K562 (cell line): ENCODE measurements at regions not wholly inside any gene's neighbourhood (a gene's known extent, or its start where the extent isn't known, plus 50 kb on each side); places are given as distances from the start of the nearest gene placed in this dataset.

Experiments used
- ATAC-seq: fragments of 200-7000 bp; cut with Tn5 transposase; 3 replicates; pipeline ENCODE4 v1.9.1; 2020; ENCODE audit warnings: moderate library complexity
- BruUV-seq: library from RNA; stranded (reverse); fragments of 400-500 nt; replicated peaks from 2 replicates; lab custom pipeline; 2021; lab: Mats Ljungman, UMichigan
- CTCF ChIA-PET: fragments of 300-600 bp; formaldehyde crosslinking; extraction: SDS; loops from one replicate; lab custom pipeline; 2021; ENCODE audit warnings: low intra/inter-chr PET ratio; lab: Yijun Ruan, JAX
- POLR2A ChIA-PET: fragments of 300-600, 350-650 bp; sonication (Branson Sonifier 250); formaldehyde crosslinking; extraction: SDS; loops from one replicate; lab custom pipeline; 2021; ENCODE audit warnings: antibody characterized with exemption, inconsistent platforms; lab: Yijun Ruan, JAX
- DNase-seq, 4 experiments: peaks; one replicate each; pipeline versions ENCODE4 v3.0.0 to v3.0.0-alpha.2; 2011 to 2018; ENCODE audit warnings: low spot score in 3 of 4, mixed read lengths in 3 of 4; ENCODE audit errors: extremely low read depth in 1 of 4
- FAIRE-seq: peaks from 2 replicates; lab custom pipeline; 2011; peaks lifted over from hg19 to GRCh38; lab: Jason Lieb, UNC
- H2AFZ ChIP-seq: 2 replicates; pipeline ENCODE4 v1.6.0; 2011; ENCODE audit warnings: low read depth, low read length, control low read depth, inconsistent platforms
- H3K27ac ChIP-seq: fragments of 200-600 bp; 3 replicates; pipeline ENCODE4 v1.8.0; 2011; ENCODE audit warnings: low read depth, mild to moderate bottlenecking, control low read depth, inconsistent platforms, low read length, moderate library complexity, mixed read lengths; ENCODE audit errors: extremely low read depth
- H3K27me3 ChIP-seq, 2 experiments: fragments of 300-600 bp in 1 of 2; 2 replicates in 1 of 2; 3 replicates in 1 of 2; pipeline versions ENCODE4 v1.6.0 to v1.8.0; 2011; ENCODE audit warnings: inconsistent platforms in 2 of 2, low read length in 2 of 2, mild to moderate bottlenecking in 1 of 2, mixed read lengths in 1 of 2, moderate library complexity in 1 of 2; ENCODE audit not compliant: control insufficient read depth in 2 of 2, insufficient read depth in 2 of 2
- H3K36me3 ChIP-seq: fragments of 300-600 bp; 3 replicates; pipeline ENCODE4 v1.8.0; 2011; ENCODE audit warnings: mild to moderate bottlenecking, low read length, inconsistent platforms; ENCODE audit not compliant: control insufficient read depth, insufficient read depth
- H3K4me1 ChIP-seq, 2 experiments: fragments of 200-600 bp in 1 of 2; replicated peaks in 1 of 2; 2 replicates in 1 of 2; 3 replicates in 1 of 2; pipeline versions ENCODE4 v1.5.1 to v1.8.0; 2011; ENCODE audit warnings: inconsistent platforms in 2 of 2, low read length in 2 of 2, mild to moderate bottlenecking in 1 of 2, mixed read lengths in 1 of 2, moderate library complexity in 1 of 2; ENCODE audit not compliant: control insufficient read depth in 2 of 2, insufficient read depth in 2 of 2
- H3K4me2 ChIP-seq: 2 replicates; pipeline ENCODE4 v1.6.1; 2011; ENCODE audit warnings: low read length, control low read depth, inconsistent platforms, mixed read lengths; ENCODE audit not compliant: insufficient read depth
- H3K4me3 ChIP-seq: fragments of 200-600 bp; sonication (generic), shearing (Covaris generic); 2 replicates; pipeline ENCODE4 v1.5.1; 2016; ENCODE audit warnings: control low read depth, inconsistent platforms
- H3K79me2 ChIP-seq: fragments of 200-600 bp; 3 replicates; pipeline ENCODE4 v1.8.0; 2011; ENCODE audit warnings: low read length, inconsistent platforms; ENCODE audit not compliant: control insufficient read depth, insufficient read depth
- H3K9ac ChIP-seq, 2 experiments: 2 replicates each; pipeline versions ENCODE4 v1.6.0 to v1.6.1; 2011; ENCODE audit warnings: low read depth in 2 of 2, low read length in 2 of 2, control low read depth in 1 of 2, inconsistent platforms in 1 of 2, mild to moderate bottlenecking in 1 of 2, mixed read lengths in 1 of 2; ENCODE audit not compliant: insufficient read depth in 1 of 2
- H3K9me1 ChIP-seq: one replicate; pipeline ENCODE4 v1.6.0; 2011; ENCODE audit warnings: inconsistent platforms, mild to moderate bottlenecking, low read length, moderate library complexity; ENCODE audit not compliant: control insufficient read depth, insufficient read depth
- H3K9me3 ChIP-seq: replicated peaks from 2 replicates; pipeline ENCODE4 v1.5.1; 2011; ENCODE audit warnings: low read depth, low read length, inconsistent platforms; ENCODE audit not compliant: control insufficient read depth, insufficient read depth
- H4K20me1 ChIP-seq: replicated peaks from 2 replicates; pipeline ENCODE4 v1.6.1; 2011; ENCODE audit warnings: low read length, inconsistent platforms, mixed read lengths; ENCODE audit not compliant: control insufficient read depth, insufficient read depth
- EP300 ChIP-seq: IDR thresholded peaks from 2 replicates; pipeline ENCODE4 v1.6.1; 2012; ENCODE audit warnings: low read length, improper control_type of control experiment
- KAT2B ChIP-seq: IDR thresholded peaks from one replicate; pipeline ENCODE4 v1.6.1; 2012; ENCODE audit warnings: low read depth, mild to moderate bottlenecking, control low read depth, inconsistent platforms, low read length, moderate library complexity
- NFIX ChIP-seq: fragments of 250-450 bp; sonication (Bioruptor Pico); IDR thresholded peaks from 2 replicates; pipeline ENCODE4 v1.4.0; 2020; ENCODE audit warnings: low read depth, mild to moderate bottlenecking, moderate library complexity
- SMAD1 ChIP-seq: fragments of 150-350 bp; IDR thresholded peaks from 2 replicates; pipeline ENCODE4 v1.6.1; 2014; ENCODE audit warnings: low read length, low read depth; ENCODE audit not compliant: partially characterized antibody
- STAT5A ChIP-seq: IDR thresholded peaks from 2 replicates; pipeline ENCODE4 v1.6.1; 2012; ENCODE audit warnings: low read length, inconsistent platforms, borderline replicate concordance
- WGBS: fragments of 100-300 bp; shearing (Covaris generic); methylation state at CpG from one replicate; pipeline ENCODE4 v1.1.6; 2016; ENCODE audit warnings: low coverage, mixed read lengths; ENCODE audit not compliant: insufficient coverage; ENCODE audit errors: missing lambda C conversion rate; 5-methylcytosine and 5-hydroxymethylcytosine counted together
- in situ Hi-C: fragments of 300-500 bp; cut with MboI; formaldehyde crosslinking; loops from 4 replicates; pipeline ENCODE4 v1.15.0; 2018; ENCODE audit warnings: inconsistent platforms, mixed read lengths
- intact Hi-C: fragments of 100-400 bp; cut with micrococcal nuclease; formaldehyde crosslinking; loops from 2 replicates; pipeline ENCODE4 v1.14.2; 2022

GRCh38 chr1:79252598-79252997, 246.1 kb upstream of the ADGRL4 start (continued):
- no peak for TF ChIP-seq SMAD1
- no peak for TF ChIP-seq KAT2B
- no peak for TF ChIP-seq NFIX
- TF ChIP-seq, all 486 proteins: peak for 0

GRCh38 chr1:79239840-79240239, 233.3 kb upstream of the ADGRL4 start:
- DNase-seq (no peak), FAIRE-seq (no peak), ATAC-seq (no peak)
- Histone ChIP-seq H3K79me2 (no peaks in the 10 kb centered on the region), H3K4me1 (no peaks in the 10 kb centered on the region), H3K4me3 (no peak overlapping the region), H3K9ac (no peak overlapping the region), H3K9me1 (no peaks in the 10 kb centered on the region), H3K9me3 (no peaks in the 10 kb centered on the region), H4K20me1 (no peaks in the 10 kb centered on the region), H3K27ac (no peak overlapping the region), H2AFZ (no peak overlapping the region), H3K36me3 (no peaks in the 10 kb centered on the region), H3K4me2 (no peak overlapping the region), H3K27me3 (no peaks in the 10 kb centered on the region)
- intact Hi-C loops: no loop called here
- 4% methylated on average over 4 of the region's 5 CpGs for WGBS
- CTCF ChIA-PET: no interaction called here
- POLR2A ChIA-PET: no interaction called here
- TF ChIP-seq STAT5A (no peak), EP300 (no peak)
- no TSS peak for BruUV-seq
- in situ Hi-C loops: no loop called here
